ENCODE measurements at regions not wholly inside any gene's neighbourhood (a gene's known extent, or its start where the extent isn't known, plus 50 kb on each side); places are given as distances from the start of the nearest gene placed in this dataset.

GRCh38 chr5:56446728-56447127, 213.6 kb upstream of the ANKRD55 start:
- TF ChIP-seq CTCF (conservative IDR thresholded peaks at IDR 0.05; ENCODE audit: low read depth, low read length) (no peak), EZH2 (IDR thresholded peaks at IDR 0.05; ENCODE audit: borderline replicate concordance, low read depth, low read length, poor library complexity, severe bottlenecking) (no peak)
